Immature natural killer cell (primary cell): ENCODE measurements at regions not wholly inside any gene's neighbourhood (a gene's known extent, or its start where the extent isn't known, plus 50 kb on each side); places are given as distances from the start of the nearest gene placed in this dataset.
A peak's percentile ranks its signal among the peaks of the same experiment; 100 is the strongest.
"Not testable (repeated sequence)": the region's sequence is repeated elsewhere in the genome, so short reads cannot be mapped to it uniquely, and the experiment has no call there.

Experiments
- DNase-seq, 3 donors: peaks; one replicate each; pipeline ENCODE4 v3.0.0; 2022; ENCODE audit warnings: mixed read lengths in 1 of 3
- H3K27ac Mint-ChIP-seq, 6 donors: one replicate each; pipeline ENCODE4 v1.8.0; 2020; ENCODE audit warnings: mixed read lengths in 6 of 6, mild to moderate bottlenecking in 5 of 6, inconsistent platforms in 4 of 6, moderate library complexity in 3 of 6
- H3K27me3 Mint-ChIP-seq, 3 donors: one replicate each; pipeline ENCODE4 v1.8.0; 2020 to 2021; ENCODE audit warnings: low read depth in 3 of 3, mild to moderate bottlenecking in 3 of 3, mixed read lengths in 3 of 3, moderate library complexity in 3 of 3, inconsistent platforms in 1 of 3
- H3K36me3 Mint-ChIP-seq, 3 donors: one replicate each; pipeline ENCODE4 v1.8.0; 2020; ENCODE audit warnings: mixed read lengths in 3 of 3, inconsistent platforms in 2 of 3, mild to moderate bottlenecking in 2 of 3
- H3K4me1 Mint-ChIP-seq, 2 donors: one replicate each; pipeline ENCODE4 v1.8.0; 2020; ENCODE audit warnings: inconsistent platforms in 2 of 2, mild to moderate bottlenecking in 2 of 2, mixed read lengths in 2 of 2, moderate library complexity in 1 of 2
- H3K4me3 Mint-ChIP-seq, 5 donors: one replicate each; pipeline ENCODE4 v1.8.0; 2020; ENCODE audit warnings: mild to moderate bottlenecking in 5 of 5, mixed read lengths in 5 of 5, inconsistent platforms in 3 of 5, moderate library complexity in 3 of 5
- H3K9me3 Mint-ChIP-seq, 6 donors: one replicate each; pipeline ENCODE4 v1.8.0; 2020; ENCODE audit warnings: mild to moderate bottlenecking in 6 of 6, mixed read lengths in 6 of 6, inconsistent platforms in 4 of 6, moderate library complexity in 3 of 6

DNA sequence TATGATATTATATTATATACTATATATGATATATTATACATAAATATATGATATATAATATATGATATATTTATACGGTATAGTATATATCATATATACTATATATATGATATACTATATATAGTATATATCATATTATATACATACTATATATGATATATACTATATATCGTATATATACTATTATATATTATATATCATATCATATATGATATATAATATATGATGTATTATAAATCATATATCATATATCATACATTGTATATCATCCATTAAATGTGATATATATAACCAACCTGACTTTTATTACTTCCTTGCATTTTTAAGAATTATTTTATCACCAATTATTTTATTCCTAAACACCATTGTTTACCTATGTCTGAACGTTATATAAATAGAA is 146.6 kb upstream of the PRSS16 start:
- peaks cover 15 to 24% (median 18%) of the 10 kb centered on the region in 3 donors for H3K27me3 Mint-ChIP-seq
- peaks cover 0 to 11% (median 0%) of the 10 kb centered on the region in 3 donors for H3K36me3 Mint-ChIP-seq
- H3K4me1 Mint-ChIP-seq: peaks cover 9 to 17% of the 10 kb centered on the region in 2 donors
- H3K4me3 Mint-ChIP-seq: no peak overlapping the region
- no peak overlapping the region for H3K27ac Mint-ChIP-seq
- peaks cover 0 to 15% (median under 1%) of the 10 kb centered on the region in 6 donors for H3K9me3 Mint-ChIP-seq
- DNase-seq: no peak

DNA sequence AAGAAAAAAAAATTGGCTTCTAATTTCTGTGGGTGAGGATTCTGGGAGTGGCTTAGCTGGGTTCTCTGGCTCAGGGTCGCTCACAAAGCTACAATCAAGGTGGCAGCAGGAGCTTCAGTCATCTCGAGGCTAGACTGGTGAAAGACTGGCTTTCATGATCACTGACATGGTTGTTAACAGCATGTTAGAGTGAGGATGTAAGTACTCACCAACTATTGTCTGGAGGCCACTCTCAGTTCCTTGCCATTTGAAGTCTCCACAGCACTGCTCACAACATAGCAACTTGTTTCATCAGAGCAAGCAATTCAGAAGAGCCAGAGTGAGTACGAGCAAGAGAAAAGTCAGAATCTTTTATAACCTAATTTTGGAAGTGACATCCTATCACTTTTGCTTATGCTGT is 145.7 kb upstream of the PRSS16 start:
- no peak for DNase-seq
- Mint-ChIP-seq H3K27ac (no peak overlapping the region), H3K36me3 (peaks cover 0 to 11% (median 0%) of the 10 kb centered on the region in 3 donors), H3K27me3 (peaks cover 14 to 18% (median 15%) of the 10 kb centered on the region in 3 donors), H3K4me3 (no peak overlapping the region), H3K4me1 (peaks cover 8 to 9% of the 10 kb centered on the region in 2 donors), H3K9me3 (peaks cover 0 to 15% (median under 1%) of the 10 kb centered on the region in 6 donors)

DNA sequence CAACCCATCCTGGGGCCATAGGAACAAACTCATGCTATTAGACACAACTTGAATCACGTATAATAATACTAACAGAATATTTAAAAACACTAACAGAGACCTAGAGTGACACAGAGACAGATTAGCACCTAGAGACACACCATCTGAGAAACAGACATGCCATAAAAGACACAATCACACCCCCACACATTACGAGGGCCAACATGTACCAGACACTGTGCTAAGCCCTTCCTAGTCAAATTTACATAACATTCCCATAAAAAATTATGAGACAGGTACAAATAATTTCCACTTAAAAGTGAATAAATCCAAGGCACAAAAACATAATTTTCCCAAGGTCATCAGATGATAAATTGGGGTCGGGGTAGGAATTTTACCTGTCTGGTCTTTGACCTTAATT is 141.1 kb upstream of the PRSS16 start:
- DNase-seq: no peak
- Mint-ChIP-seq H3K27me3 (peaks cover 0 to 8% (median 6%) of the 10 kb centered on the region in 3 donors), H3K9me3 (no peaks in the 10 kb centered on the region), H3K36me3 (no peaks in the 10 kb centered on the region), H3K27ac (no peak overlapping the region), H3K4me1 (no peaks in the 10 kb centered on the region), H3K4me3 (no peak overlapping the region)

DNA sequence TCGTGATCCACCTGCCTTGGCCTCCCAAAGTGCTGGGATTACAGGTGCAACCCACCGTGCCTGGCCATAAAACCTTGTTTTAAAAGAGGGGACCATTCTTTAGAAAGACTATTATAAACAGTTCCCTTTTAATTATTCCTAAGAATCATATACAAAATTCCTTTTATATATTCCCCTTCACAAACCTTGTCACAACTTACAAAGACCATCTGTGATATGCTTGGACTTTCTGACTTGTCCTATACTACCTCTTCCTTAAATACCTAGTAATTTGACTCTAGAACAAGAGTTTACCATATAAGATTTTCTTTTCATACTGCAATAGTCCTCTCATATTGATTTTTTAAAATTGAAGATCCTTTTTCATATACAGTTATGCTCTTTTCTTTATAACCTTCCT is 135.8 kb upstream of the PRSS16 start:
- no peaks in the 10 kb centered on the region for H3K36me3 Mint-ChIP-seq
- H3K27ac Mint-ChIP-seq: no peak overlapping the region
- no peaks in the 10 kb centered on the region for H3K4me1 Mint-ChIP-seq
- no peak for DNase-seq
- peaks cover 6 to 12% (median 8%) of the 10 kb centered on the region in 3 donors for H3K27me3 Mint-ChIP-seq
- H3K4me3 Mint-ChIP-seq: no peak overlapping the region
- peaks cover 0 to 4% (median 0%) of the 10 kb centered on the region in 6 donors for H3K9me3 Mint-ChIP-seq

DNA sequence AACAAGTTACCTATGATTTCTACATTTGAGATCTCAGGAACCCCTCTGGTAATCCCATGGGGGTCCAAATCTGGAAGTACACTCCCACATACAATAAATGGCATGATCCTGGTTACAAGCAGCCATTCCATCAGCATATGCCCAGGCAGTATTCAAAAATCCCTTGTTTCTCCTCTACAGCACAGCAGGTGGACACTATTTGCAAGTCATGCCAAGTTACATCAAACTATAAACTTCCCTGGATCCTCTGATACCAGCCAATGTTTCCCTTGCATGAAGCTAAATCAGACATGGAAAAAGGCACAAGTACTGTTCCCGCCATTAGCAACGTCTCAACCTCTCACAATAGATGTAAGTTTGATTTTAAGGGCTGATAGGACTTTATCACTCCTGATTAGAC is 134.5 kb upstream of the PRSS16 start:
- no peak for DNase-seq

DNA sequence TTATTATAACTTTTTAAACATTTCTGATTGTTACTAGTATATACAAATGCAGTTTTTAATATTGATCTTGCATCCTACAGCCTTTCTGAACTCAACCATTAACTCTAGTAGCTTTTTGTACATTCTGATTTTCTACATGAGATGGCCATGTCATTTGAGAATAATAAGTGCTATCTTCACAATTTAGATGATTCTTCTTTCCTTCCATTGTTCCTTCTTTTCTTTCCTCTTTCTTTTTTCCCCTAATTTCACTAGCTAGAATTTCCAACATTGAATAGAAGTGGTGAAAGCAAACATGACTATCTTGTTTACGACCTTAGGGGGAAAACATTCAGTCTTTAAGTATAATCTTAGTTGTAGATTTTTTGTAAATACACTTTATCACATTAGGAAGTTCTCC is 128.2 kb upstream of the PRSS16 start:
- Mint-ChIP-seq H3K36me3 (no peaks in the 10 kb centered on the region), H3K9me3 (no peaks in the 10 kb centered on the region), H3K4me3 (no peak overlapping the region), H3K4me1 (peaks cover 0 to 5% of the 10 kb centered on the region in 2 donors), H3K27ac (no peak overlapping the region), H3K27me3 (peaks cover 0 to 7% (median 1%) of the 10 kb centered on the region in 3 donors)
- no peak for DNase-seq

More for the DNA sequence above, 134.5 kb upstream of the PRSS16 start:
- H3K4me1 Mint-ChIP-seq: no peaks in the 10 kb centered on the region
- no peak overlapping the region for H3K4me3 Mint-ChIP-seq
- no peak overlapping the region for H3K27ac Mint-ChIP-seq
- peaks cover 0 to 4% (median 0%) of the 10 kb centered on the region in 6 donors for H3K9me3 Mint-ChIP-seq
- no peaks in the 10 kb centered on the region for H3K36me3 Mint-ChIP-seq
- peaks cover 6 to 16% (median 8%) of the 10 kb centered on the region in 3 donors for H3K27me3 Mint-ChIP-seq

DNA sequence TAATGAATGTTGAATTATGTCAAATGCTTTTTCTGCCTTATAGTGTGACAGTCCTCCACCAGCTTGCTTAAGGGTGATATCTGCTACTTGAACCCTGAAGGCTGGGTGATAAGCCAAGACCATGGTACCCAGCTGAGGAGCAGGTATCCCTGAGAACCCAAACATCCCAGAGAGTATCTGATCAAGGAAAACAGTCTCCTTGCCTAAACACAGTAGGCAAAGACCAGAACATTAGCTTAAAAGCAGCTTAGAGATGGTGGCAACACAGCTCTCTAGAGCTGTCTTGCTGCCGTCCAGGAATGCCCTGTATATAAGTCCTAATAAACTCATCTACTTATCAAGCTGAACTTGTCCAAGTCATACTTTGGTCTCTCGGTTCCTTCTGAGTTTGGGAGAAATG is 127.7 kb upstream of the PRSS16 start:
- Mint-ChIP-seq H3K4me3 (no peak overlapping the region), H3K4me1 (peaks cover 0 to 5% of the 10 kb centered on the region in 2 donors), H3K9me3 (no peaks in the 10 kb centered on the region), H3K36me3 (no peaks in the 10 kb centered on the region), H3K27ac (no peak overlapping the region), H3K27me3 (peaks cover 0 to 5% (median 1%) of the 10 kb centered on the region in 3 donors)
- no peak for DNase-seq

DNA sequence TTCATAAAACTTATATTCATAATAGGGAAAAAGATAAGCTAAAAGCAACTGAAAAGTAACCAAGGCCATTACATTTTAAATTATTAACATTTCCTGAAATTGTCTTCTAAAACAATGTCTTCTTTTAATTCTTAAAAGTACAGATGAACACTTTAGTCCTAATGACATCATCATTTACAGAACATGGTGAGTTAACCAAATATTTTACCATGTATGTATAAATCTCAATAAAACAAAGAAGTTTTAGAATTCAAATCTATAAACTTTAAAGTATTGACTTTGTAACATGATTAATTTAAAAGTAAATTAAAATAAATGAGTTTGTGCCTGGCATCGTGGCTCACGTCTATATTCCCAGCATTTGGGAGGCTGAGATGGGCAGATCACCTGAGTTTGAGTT is 125.9 kb upstream of the PRSS16 start:
- DNase-seq: no peak
- H3K27ac Mint-ChIP-seq: no peak overlapping the region
- H3K4me3 Mint-ChIP-seq: no peak overlapping the region
- H3K36me3 Mint-ChIP-seq: no peaks in the 10 kb centered on the region
- peaks cover 0 to 4% (median 0%) of the 10 kb centered on the region in 3 donors for H3K27me3 Mint-ChIP-seq
- H3K4me1 Mint-ChIP-seq: peaks cover 7 to 10% of the 10 kb centered on the region in 2 donors
- no peaks in the 10 kb centered on the region for H3K9me3 Mint-ChIP-seq

DNA sequence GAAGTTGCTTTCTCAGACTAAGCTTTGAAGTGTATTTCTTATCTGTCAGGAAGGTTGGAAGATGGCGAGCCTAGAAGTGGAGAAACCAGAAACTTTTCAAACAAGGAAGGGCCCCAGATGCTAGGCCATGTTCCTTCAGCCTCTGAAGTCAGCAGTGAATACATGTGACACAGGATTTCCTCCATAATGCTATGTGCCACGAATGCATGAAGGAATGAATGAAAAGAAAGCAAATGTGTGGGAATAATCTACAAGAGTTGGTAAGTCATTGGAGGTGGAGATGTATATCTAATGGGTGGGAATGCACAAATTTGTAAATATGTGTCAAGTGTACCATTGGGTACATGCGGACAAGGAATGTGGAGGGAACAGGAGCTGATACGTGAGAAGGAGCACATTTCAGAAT is 123.2 kb upstream of the PRSS16 start:
- H3K36me3 Mint-ChIP-seq: no peaks in the 10 kb centered on the region
- no peak overlapping the region for H3K4me3 Mint-ChIP-seq
- no peaks in the 10 kb centered on the region for H3K9me3 Mint-ChIP-seq
- no peak for DNase-seq
- peak overlapping the region in 1 of 6 donors; percentile 11 for H3K27ac Mint-ChIP-seq
- H3K27me3 Mint-ChIP-seq: no peaks in the 10 kb centered on the region
- peaks cover 18 to 19% of the 10 kb centered on the region in 2 donors for H3K4me1 Mint-ChIP-seq

DNA sequence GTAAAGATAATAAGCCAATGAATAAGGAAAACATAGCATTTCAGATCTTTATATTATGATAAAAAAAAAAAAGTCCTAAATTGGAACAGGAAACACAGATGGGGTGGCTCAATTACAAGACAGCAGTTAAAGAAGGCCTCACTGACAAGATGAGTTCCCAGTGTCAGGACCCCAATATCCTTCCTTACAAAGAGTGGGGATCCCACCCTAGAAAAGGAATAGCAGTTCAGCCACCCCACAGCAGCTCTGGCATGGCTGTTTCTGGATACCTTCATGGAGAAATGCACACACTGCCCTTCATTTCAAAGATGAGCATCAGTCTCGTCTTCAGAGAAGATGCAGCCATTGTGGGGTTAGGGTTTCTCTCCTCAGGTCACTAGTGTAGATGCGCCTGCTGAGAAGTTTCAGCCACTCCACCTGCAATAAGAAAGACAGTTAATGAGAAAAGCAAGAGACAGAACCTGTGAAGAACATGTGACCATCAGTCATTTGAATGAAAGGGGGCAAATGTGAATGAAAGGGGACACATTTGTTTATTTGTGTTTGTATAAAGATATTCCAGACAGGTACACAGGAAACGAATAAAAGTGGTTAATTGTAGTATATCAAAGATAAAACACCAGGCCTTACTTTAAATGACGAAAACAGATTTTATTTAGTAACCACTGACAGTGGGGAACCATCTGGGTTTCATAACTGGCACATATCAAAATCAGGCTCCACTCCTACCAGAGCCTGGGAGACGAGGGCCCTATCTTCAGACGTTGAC is 121.3 kb upstream of the PRSS16 start:
- no peak for DNase-seq
- Mint-ChIP-seq H3K9me3 (no peaks in the 10 kb centered on the region), H3K4me1 (peaks cover 14 to 18% of the 10 kb centered on the region in 2 donors), H3K36me3 (no peaks in the 10 kb centered on the region), H3K27ac (peak overlapping the region; percentile 60 to 91 (median 76)), H3K27me3 (no peaks in the 10 kb centered on the region), H3K4me3 (peak overlapping the region; percentile 75 to 93 (median 84))

DNA sequence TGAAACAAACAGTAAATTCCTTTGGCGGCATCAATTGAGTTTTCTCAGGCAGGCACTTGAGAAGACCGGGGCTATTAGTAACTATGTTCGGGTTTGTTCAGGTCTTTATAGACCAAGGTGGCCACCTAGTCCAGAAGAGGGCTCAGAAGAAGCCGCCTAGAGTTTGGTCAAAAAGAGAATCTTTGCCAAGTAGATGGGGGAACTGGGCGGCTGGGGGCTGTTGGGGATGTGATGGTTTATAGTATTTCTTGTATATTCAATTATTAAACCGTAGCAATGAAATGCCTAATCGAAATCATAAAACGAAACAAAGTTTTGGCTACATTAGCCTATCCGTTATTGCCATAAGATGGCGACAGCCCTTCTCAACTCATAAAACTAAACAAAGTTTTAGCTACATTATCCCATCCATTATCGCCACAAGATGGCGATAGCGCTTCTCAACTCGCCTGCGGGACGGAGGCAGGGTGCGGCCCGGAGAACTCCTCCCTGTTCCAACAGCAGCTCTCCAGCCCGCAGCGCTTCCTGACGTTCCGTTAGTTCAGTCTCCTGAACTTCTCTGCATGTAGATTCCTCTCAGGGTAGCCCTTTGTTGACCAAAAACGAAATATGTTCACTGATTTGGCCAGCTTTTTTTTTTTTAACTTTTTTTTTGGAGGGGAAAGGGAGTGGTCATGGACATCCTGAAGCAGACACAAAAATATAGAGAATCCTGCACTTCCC is 120.5 kb upstream of the PRSS16 start:
- no peaks in the 10 kb centered on the region for H3K9me3 Mint-ChIP-seq

DNA sequence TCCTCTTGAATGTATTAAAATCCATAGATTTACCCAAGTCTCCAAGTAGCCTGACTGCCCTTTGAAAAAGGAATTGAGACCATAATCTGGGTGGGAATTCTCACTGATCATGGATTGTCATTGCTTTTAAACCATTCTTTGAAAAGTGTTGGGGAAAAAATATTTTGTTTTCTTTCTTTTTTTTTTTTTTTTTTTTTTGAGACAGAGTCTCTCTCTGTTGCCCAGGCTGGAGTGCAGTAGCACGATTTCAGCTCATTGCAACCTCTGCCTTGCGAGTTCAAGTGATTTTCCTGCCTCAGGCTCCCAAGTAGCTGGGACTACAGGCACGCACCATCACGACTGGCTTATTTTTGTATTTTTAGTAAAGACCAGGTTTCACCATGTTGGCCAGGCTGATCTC is 119.6 kb upstream of the PRSS16 start:
- H3K36me3 Mint-ChIP-seq, H3K27me3 Mint-ChIP-seq, DNase-seq, H3K27ac Mint-ChIP-seq, H3K9me3 Mint-ChIP-seq: not testable (repeated sequence)
- peaks cover 14 to 18% of the 10 kb centered on the region in 2 donors for H3K4me1 Mint-ChIP-seq
- peak overlapping the region in 3 of 5 donors; percentile 83 to 93 (median 84) for H3K4me3 Mint-ChIP-seq

More for the DNA sequence above, 120.5 kb upstream of the PRSS16 start:
- peak overlapping the region; percentile 75 to 93 (median 84) for H3K4me3 Mint-ChIP-seq
- no peaks in the 10 kb centered on the region for H3K27me3 Mint-ChIP-seq
- H3K4me1 Mint-ChIP-seq: peaks cover 14 to 18% of the 10 kb centered on the region in 2 donors
- peak overlapping the region; percentile 46 to 91 (median 76) for H3K27ac Mint-ChIP-seq
- DNase-seq: peak; percentile 74 to 81 (median 80)
- H3K36me3 Mint-ChIP-seq: no peaks in the 10 kb centered on the region

DNA sequence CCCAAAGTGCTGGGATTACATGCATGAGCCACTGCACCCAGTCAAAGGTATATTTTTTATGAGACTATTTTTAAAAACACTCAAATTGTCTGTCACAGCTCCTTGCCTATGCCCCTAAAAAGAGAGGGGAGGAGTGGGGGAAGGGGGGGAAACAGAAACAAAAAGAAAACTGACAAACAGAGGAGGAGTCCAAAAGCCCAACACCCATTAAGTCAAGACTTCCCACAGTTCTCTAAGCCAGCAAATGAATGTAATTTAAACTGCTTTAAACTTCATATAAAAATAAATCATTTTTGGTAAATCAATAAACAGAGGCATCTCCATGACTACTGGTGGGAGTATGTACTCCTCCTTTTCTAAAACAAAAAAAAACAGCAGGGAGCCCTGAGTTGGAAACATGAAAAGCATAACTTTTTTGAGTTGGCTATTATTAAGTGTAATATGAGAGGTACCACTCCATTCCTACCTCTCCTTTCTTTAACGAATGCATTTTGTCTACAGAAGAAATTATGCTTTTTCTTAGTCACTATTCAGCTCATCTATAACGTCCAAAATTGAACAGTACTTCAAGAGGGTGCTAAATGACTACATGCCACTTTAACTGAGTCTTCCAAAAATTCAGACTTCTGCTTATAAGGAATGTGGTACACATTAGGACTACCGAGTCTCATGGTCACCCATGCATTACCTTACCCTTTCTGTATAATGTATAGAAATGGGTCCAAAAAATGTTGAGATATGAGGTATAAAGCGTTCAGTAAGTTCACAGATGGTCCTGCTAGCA is 119.0 kb upstream of the PRSS16 start:
- Mint-ChIP-seq H3K36me3 (no peaks in the 10 kb centered on the region), H3K27ac (no peak overlapping the region), H3K9me3 (no peaks in the 10 kb centered on the region), H3K27me3 (no peaks in the 10 kb centered on the region), H3K4me3 (no peak overlapping the region), H3K4me1 (peaks cover 14 to 18% of the 10 kb centered on the region in 2 donors)
- DNase-seq: no peak
